ENCODE measurements at regions not wholly inside any gene's neighbourhood (a gene's known extent, or its start where the extent isn't known, plus 50 kb on each side); places are given as distances from the start of the nearest gene placed in this dataset.

GRCh38 chr15:38899300-38899699 is 334.7 kb upstream of the RASGRP1 start:
- no peak for FAIRE-seq
- Histone ChIP-seq H3K9me3 (replicated peaks; ENCODE audit: control insufficient read depth, insufficient read depth, low read length) (no peaks in the 10 kb centered on the region), H3K27ac (ENCODE audit: insufficient read depth, low read depth, low read length) (peak overlapping the region; percentile 8), H3K36me3 (ENCODE audit: control insufficient read depth in 2 of 2, extremely low read depth in 1 of 2, insufficient read depth in 2 of 2, low read length in 2 of 2) (no peaks in the 10 kb centered on the region), H3K79me2 (ENCODE audit: control insufficient read depth, insufficient read depth, low read length) (no peaks in the 10 kb centered on the region), H3K4me1 (ENCODE audit: control insufficient read depth, extremely low read depth, insufficient read depth, low read length) (peaks cover 32% of the 10 kb centered on the region), H3K27me3 (ENCODE audit: control insufficient read depth in 2 of 2, insufficient read depth in 2 of 2, low read length in 2 of 2) (no peaks in the 10 kb centered on the region), H3K4me3 (replicated peaks in 1 of 3; ENCODE audit: insufficient read depth in 1 of 3, low read depth in 1 of 3, low read length in 3 of 3) (no peak overlapping the region), H3K9ac (replicated peaks; ENCODE audit: extremely low read depth, insufficient read depth, low read length) (no peak overlapping the region), H4K20me1 (replicated peaks; ENCODE audit: control insufficient read depth, extremely low read depth, insufficient read depth, low read length) (no peaks in the 10 kb centered on the region), H2AFZ (ENCODE audit: low read depth, low read length) (peak overlapping the region; percentile 19), H3K9me1 (replicated peaks; ENCODE audit: control insufficient read depth, extremely low read depth, insufficient read depth, low read length) (no peaks in the 10 kb centered on the region), H3K4me2 (ENCODE audit: insufficient read depth, low read length) (no peak overlapping the region)
- dilution Hi-C loops (cut with MboI; ENCODE audit: extremely low pct_ligation_motif_present, low sequenced_read_pairs) (loop anchor here (10.0 kb wide), 1 partner anchor 236 kb away; no protein-coding TSS in a partner anchor), intact Hi-C loops (cut with micrococcal nuclease) (no loop called here)
- BruUV-seq (replicated peaks), result no TSS peak
- TF ChIP-seq POLR2A (IDR thresholded peaks at IDR 0.05; ENCODE audit: low read depth, low read length) (no peak), MAX (IDR thresholded peaks at IDR 0.05; ENCODE audit: insufficient read depth, insufficient read length) (no peak), FOS (IDR thresholded peaks at IDR 0.05; ENCODE audit: borderline replicate concordance, insufficient read depth, low read length) (no peak), GATA2 (IDR thresholded peaks at IDR 0.05; ENCODE audit: insufficient read depth, insufficient read length, low read depth, low read length) (no peak), MYC (IDR thresholded peaks at IDR 0.05; ENCODE audit: low read depth, low read length) (no peak), EZH2 (IDR thresholded peaks at IDR 0.05; ENCODE audit: borderline replicate concordance, low read depth, low read length, severe bottlenecking) (no peak)
- peak; percentile 73 for DNase-seq (ENCODE audit: low read depth, low spot score)
- ChIA-PET POLR2A (no interaction called here), CTCF (interaction anchor here (0.7 to 1.4 kb wide), 2 partner anchors 91 to 219 kb away, joined by 3 to 6 read pairs; no protein-coding TSS in a partner anchor)

DNA sequence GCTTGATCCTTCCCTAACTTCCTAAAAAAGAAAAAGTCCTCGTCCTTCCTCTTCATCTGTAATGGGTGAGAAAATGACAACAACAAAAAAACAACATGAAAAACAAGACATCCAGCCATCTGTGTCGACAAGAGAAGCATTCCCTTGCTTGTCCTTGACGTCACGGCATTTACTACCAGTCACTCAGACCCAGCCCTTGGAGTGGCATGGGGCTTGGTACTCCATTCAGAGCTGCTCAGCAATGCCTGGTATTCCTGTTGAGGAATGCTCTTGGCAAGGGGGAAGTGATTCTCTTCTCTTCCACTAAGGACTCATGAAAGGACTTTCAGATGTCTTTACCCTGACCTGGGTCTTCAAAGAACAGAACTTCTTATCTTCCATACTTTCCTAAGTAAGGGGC is 339.7 kb upstream of the RASGRP1 start:
- CTCF ChIA-PET, result interaction anchor here (0.9 to 1.5 kb wide), 3 partner anchors 9 to 87 kb away, joined by 3 to 5 read pairs (median 4); no protein-coding TSS in a partner anchor
- FAIRE-seq, result no peak
- POLR2A ChIA-PET, result no interaction called here

More for the DNA sequence above, 339.7 kb upstream of the RASGRP1 start:
- no peak overlapping the region for H3K4me2 ChIP-seq (ENCODE audit: insufficient read depth, low read length)
- peaks cover 4% of the 10 kb centered on the region for H3K4me1 ChIP-seq (ENCODE audit: control insufficient read depth, extremely low read depth, insufficient read depth, low read length)
- DNase-seq (ENCODE audit: low read depth, low spot score), result no peak
- H3K79me2 ChIP-seq (ENCODE audit: control insufficient read depth, insufficient read depth, low read length), result no peaks in the 10 kb centered on the region
- TF ChIP-seq MYC (IDR thresholded peaks at IDR 0.05; ENCODE audit: low read depth, low read length), result no peak
- TF ChIP-seq POLR2AphosphoS5 (IDR thresholded peaks at IDR 0.05; ENCODE audit: insufficient read depth, low read depth, low read length), result no peak
- no peak for TF ChIP-seq MAX (IDR thresholded peaks at IDR 0.05; ENCODE audit: insufficient read depth, insufficient read length)
- TF ChIP-seq CTCF (IDR thresholded peaks at IDR 0.05; ENCODE audit: extremely low read depth in 1 of 2, insufficient read depth in 1 of 2, low read depth in 1 of 2, low read length in 2 of 2), result no peak
- no peak for TF ChIP-seq POLR2A (IDR thresholded peaks at IDR 0.05; ENCODE audit: low read depth, low read length)
- no peak for TF ChIP-seq JUN (IDR thresholded peaks at IDR 0.05; ENCODE audit: borderline replicate concordance, insufficient read depth, insufficient read length, low read depth)
- TF ChIP-seq EZH2 (IDR thresholded peaks at IDR 0.05; ENCODE audit: borderline replicate concordance, low read depth, low read length, severe bottlenecking), result no peak
- TF ChIP-seq GATA2 (IDR thresholded peaks at IDR 0.05; ENCODE audit: insufficient read depth, insufficient read length, low read depth, low read length), result no peak
- TF ChIP-seq FOS (IDR thresholded peaks at IDR 0.05; ENCODE audit: borderline replicate concordance, insufficient read depth, low read length), result no peak
- intact Hi-C loops (cut with micrococcal nuclease), result no loop called here
- H3K9ac ChIP-seq (replicated peaks; ENCODE audit: extremely low read depth, insufficient read depth, low read length), result no peak overlapping the region
- H3K4me3 ChIP-seq (replicated peaks in 1 of 3; ENCODE audit: insufficient read depth in 1 of 3, low read depth in 1 of 3, low read length in 3 of 3), result no peak overlapping the region
- H3K27me3 ChIP-seq (ENCODE audit: control insufficient read depth in 2 of 2, insufficient read depth in 2 of 2, low read length in 2 of 2), result no peaks in the 10 kb centered on the region
- no peak overlapping the region for H3K27ac ChIP-seq (ENCODE audit: insufficient read depth, low read depth, low read length)
- H4K20me1 ChIP-seq (replicated peaks; ENCODE audit: control insufficient read depth, extremely low read depth, insufficient read depth, low read length), result no peaks in the 10 kb centered on the region
- H3K9me1 ChIP-seq (replicated peaks; ENCODE audit: control insufficient read depth, extremely low read depth, insufficient read depth, low read length), result no peaks in the 10 kb centered on the region
- no peaks in the 10 kb centered on the region for H3K9me3 ChIP-seq (replicated peaks; ENCODE audit: control insufficient read depth, insufficient read depth, low read length)
- no TSS peak for BruUV-seq (replicated peaks)
- H3K36me3 ChIP-seq (ENCODE audit: control insufficient read depth in 2 of 2, extremely low read depth in 1 of 2, insufficient read depth in 2 of 2, low read length in 2 of 2), result no peaks in the 10 kb centered on the region
- dilution Hi-C loops (cut with MboI; ENCODE audit: extremely low pct_ligation_motif_present, low sequenced_read_pairs), result no loop called here
- no peak overlapping the region for H2AFZ ChIP-seq (ENCODE audit: low read depth, low read length)

Data from endothelial cell of umbilical vein (primary cell).